ENCODE measurements at regions not wholly inside any gene's neighbourhood (a gene's known extent, or its start where the extent isn't known, plus 50 kb on each side); places are given as distances from the start of the nearest gene placed in this dataset.
"Not testable (repeated sequence)": the region's sequence is repeated elsewhere in the genome, so short reads cannot be mapped to it uniquely, and the experiment has no call there.

- TF ChIP-seq SMC3 (conservative IDR thresholded peaks at IDR 0.05; ENCODE audit: poor library complexity) (no peak), EP300 (conservative IDR thresholded peaks at IDR 0.05; ENCODE audit: poor library complexity, severe bottlenecking) (no peak), TAF1 (IDR thresholded peaks at IDR 0.05; ENCODE audit: low read depth) (no peak), POLR2AphosphoS5 (IDR thresholded peaks at IDR 0.05) (no peak)
These were observed 240.4 kb upstream of the RAI14 start (continued) for GRCh38 chr5:34415559-34416198.

DNA sequence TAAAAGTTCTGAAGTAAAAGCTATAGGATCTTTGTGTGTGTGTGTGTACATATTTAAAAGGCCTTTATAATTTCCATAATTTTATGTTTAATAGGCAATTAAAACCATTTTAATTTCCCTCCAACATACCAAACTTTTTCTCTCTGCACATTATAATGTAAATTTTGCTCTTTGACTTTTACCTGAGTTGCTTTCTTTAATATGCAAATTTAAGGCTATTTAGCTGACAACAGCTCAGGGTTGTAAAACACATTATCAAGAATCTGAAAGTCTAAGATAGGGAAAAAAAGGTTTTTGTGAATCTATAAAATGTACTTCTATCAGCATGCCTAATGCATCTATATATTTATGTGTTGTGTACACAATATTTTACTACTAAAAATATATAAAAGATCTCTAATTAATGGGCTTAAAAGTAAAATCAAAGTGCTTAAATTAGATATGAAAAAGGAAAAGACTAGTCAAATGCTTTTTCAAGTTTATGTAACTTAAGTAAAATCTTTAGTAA lies 239.6 kb upstream of the RAI14 start:
- Histone ChIP-seq H3K4me2 (ENCODE audit: low read length) (no peak overlapping the region), H3K9me2 (ENCODE audit: insufficient read depth, low read length) (no peaks in the 10 kb centered on the region), H3K36me3 (ENCODE audit: insufficient read depth, low read length) (no peaks in the 10 kb centered on the region), H4K20me1 (ENCODE audit: insufficient read depth) (no peaks in the 10 kb centered on the region), H3K9me3 (ENCODE audit: low read length) (no peaks in the 10 kb centered on the region), H3K27me3 (ENCODE audit: insufficient read depth, low read depth, low read length) (no peaks in the 10 kb centered on the region), H3K79me2 (replicated peaks; ENCODE audit: insufficient read depth, low read length) (no peaks in the 10 kb centered on the region), H2AFZ (ENCODE audit: low read depth, low read length) (no peak overlapping the region), H3K9ac (ENCODE audit: low read length) (no peak overlapping the region), H3K27ac (ENCODE audit: low read length) (no peak overlapping the region), H3F3A (ENCODE audit: insufficient read depth, low read length, poor library complexity, severe bottlenecking) (no peaks in the 10 kb centered on the region), H3K4me3 (ENCODE audit: low read length) (no peak overlapping the region)
- no peak for TF ChIP-seq MXI1 (conservative IDR thresholded peaks at IDR 0.05; ENCODE audit: poor library complexity, severe bottlenecking)
- no peak for TF ChIP-seq RAD21 (conservative IDR thresholded peaks at IDR 0.05)

- H2AFZ ChIP-seq (ENCODE audit: low read depth, low read length); H3K36me3 ChIP-seq (ENCODE audit: insufficient read depth, low read length); H3K9me2 ChIP-seq (ENCODE audit: insufficient read depth, low read length); H3K4me2 ChIP-seq (ENCODE audit: low read length); H4K20me1 ChIP-seq (ENCODE audit: insufficient read depth); H3F3A ChIP-seq (ENCODE audit: insufficient read depth, low read length, poor library complexity, severe bottlenecking); H3K79me2 ChIP-seq (replicated peaks; ENCODE audit: insufficient read depth, low read length); H3K9ac ChIP-seq (ENCODE audit: low read length); H3K4me3 ChIP-seq (ENCODE audit: low read length); H3K27ac ChIP-seq (ENCODE audit: low read length); H3K9me3 ChIP-seq (ENCODE audit: low read length); H3K27me3 ChIP-seq (ENCODE audit: insufficient read depth, low read depth, low read length): not testable (repeated sequence)
These were observed 235.9 kb upstream of the RAI14 start for GRCh38 chr5:34420191-34420590.

DNA sequence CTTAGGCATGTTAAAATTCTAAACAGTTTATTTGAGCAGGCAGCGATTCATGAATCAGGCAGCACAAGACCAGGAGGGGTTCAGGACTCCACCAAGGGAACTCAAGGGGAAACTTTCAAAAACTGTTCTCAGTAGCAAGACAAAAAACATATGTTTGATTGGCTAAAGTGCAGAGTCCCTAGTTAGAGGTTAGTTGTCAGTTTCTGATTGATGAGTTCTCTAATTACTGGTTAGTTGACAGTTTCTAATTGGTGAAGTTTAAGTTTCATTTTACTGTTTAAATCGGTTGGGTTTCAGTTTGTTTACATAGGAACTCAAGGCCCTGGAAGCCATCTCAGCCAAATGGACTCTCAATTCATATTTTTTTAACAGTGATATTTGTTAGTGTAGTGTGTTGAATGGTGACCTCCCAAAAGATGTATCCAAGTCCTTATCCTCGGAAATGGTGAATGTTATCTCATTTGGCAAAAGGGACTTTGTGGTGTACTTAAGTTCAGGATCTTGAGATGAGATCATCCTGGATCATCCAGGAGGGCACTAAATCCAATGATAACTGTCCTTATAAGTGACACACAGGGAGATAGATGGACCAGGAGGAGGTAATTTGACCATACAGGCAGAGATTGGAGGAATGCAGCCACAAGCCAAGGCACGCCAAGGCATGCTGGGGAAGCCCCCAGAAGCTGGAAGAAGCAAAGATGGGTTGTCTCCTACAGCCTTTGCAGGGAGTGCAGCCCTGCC lies 219.2 kb upstream of the RAI14 start:
- Histone ChIP-seq H3K9ac (ENCODE audit: low read length) (no peak overlapping the region), H3K27me3 (ENCODE audit: insufficient read depth, low read depth, low read length) (no peaks in the 10 kb centered on the region), H3K4me2 (ENCODE audit: low read length) (no peak overlapping the region), H3F3A (ENCODE audit: insufficient read depth, low read length, poor library complexity, severe bottlenecking) (no peaks in the 10 kb centered on the region), H4K20me1 (ENCODE audit: insufficient read depth) (no peaks in the 10 kb centered on the region), H3K27ac (ENCODE audit: low read length) (no peak overlapping the region), H2AFZ (ENCODE audit: low read depth, low read length) (no peak overlapping the region), H3K79me2 (replicated peaks; ENCODE audit: insufficient read depth, low read length) (no peaks in the 10 kb centered on the region), H3K36me3 (ENCODE audit: insufficient read depth, low read length) (no peaks in the 10 kb centered on the region), H3K9me2 (ENCODE audit: insufficient read depth, low read length) (no peaks in the 10 kb centered on the region), H3K9me3 (ENCODE audit: low read length) (no peaks in the 10 kb centered on the region), H3K4me3 (ENCODE audit: low read length) (no peak overlapping the region)
- TF ChIP-seq REST (IDR thresholded peaks at IDR 0.05; ENCODE audit: borderline replicate concordance) (no peak), EZH2 (IDR thresholded peaks at IDR 0.05; ENCODE audit: borderline replicate concordance, insufficient read depth, low read length, poor library complexity, severe bottlenecking) (no peak), TAF1 (IDR thresholded peaks at IDR 0.05; ENCODE audit: low read depth) (no peak), RAD21 (conservative IDR thresholded peaks at IDR 0.05) (no peak), MXI1 (conservative IDR thresholded peaks at IDR 0.05; ENCODE audit: poor library complexity, severe bottlenecking) (no peak), EP300 (conservative IDR thresholded peaks at IDR 0.05; ENCODE audit: poor library complexity, severe bottlenecking) (no peak), SMC3 (conservative IDR thresholded peaks at IDR 0.05; ENCODE audit: poor library complexity) (no peak), POLR2AphosphoS5 (IDR thresholded peaks at IDR 0.05) (no peak)
- TF ChIP-seq, protein P1, sequence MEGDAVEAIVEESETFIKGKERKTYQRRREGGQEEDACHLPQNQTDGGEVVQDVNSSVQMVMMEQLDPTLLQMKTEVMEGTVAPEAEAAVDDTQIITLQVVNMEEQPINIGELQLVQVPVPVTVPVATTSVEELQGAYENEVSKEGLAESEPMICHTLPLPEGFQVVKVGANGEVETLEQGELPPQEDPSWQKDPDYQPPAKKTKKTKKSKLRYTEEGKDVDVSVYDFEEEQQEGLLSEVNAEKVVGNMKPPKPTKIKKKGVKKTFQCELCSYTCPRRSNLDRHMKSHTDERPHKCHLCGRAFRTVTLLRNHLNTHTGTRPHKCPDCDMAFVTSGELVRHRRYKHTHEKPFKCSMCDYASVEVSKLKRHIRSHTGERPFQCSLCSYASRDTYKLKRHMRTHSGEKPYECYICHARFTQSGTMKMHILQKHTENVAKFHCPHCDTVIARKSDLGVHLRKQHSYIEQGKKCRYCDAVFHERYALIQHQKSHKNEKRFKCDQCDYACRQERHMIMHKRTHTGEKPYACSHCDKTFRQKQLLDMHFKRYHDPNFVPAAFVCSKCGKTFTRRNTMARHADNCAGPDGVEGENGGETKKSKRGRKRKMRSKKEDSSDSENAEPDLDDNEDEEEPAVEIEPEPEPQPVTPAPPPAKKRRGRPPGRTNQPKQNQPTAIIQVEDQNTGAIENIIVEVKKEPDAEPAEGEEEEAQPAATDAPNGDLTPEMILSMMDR (IDR thresholded peaks at IDR 0.05; ENCODE audit: poor library complexity, severe bottlenecking) = no peak

Measured in neural cell (in vitro differentiated cells).